ENCODE measurements at regions not wholly inside any gene's neighbourhood (a gene's known extent, or its start where the extent isn't known, plus 50 kb on each side); places are given as distances from the start of the nearest gene placed in this dataset.
A peak's percentile ranks its signal among the peaks of the same experiment; 100 is the strongest.
"Not testable (repeated sequence)": the region's sequence is repeated elsewhere in the genome, so short reads cannot be mapped to it uniquely, and the experiment has no call there.

DNA sequence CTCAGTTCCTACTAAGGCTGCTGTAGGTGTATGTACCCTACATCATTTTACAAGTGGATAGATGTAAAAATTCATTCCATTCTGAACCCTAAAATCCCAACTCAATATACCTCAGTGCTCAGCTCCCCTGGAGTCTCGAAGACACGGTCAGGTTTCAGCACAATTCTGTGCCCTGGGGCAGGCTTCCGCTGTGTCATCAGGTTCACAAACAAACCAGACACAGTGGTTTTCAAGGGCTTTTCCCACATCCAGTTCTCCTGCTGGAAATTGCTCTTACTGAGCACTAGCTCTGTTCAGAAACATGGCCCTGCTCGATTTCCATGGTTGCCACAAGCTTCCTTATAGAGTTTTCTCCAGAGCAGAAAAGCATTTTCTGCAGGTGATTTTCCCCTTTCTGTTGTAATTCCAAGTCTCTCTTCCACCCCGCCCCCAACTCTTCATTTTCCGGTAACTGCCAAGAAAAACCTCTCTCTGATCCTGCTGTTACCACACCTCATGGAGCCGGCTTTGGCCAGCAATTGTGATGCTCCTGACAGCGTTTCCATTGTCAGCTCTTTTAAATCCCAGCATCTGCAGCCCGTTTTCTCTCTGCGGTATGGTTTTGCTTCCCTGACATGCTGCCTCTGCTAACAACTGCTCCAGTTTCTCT, 483.0 kb upstream of the CCDC196 start:
- H3K4me1 Mint-ChIP-seq = peaks cover 19% of the 10 kb centered on the region
- H3K27me3 Mint-ChIP-seq (ENCODE audit: low read depth, poor library complexity) = no peaks in the 10 kb centered on the region
- TF ChIP-seq, protein P1, sequence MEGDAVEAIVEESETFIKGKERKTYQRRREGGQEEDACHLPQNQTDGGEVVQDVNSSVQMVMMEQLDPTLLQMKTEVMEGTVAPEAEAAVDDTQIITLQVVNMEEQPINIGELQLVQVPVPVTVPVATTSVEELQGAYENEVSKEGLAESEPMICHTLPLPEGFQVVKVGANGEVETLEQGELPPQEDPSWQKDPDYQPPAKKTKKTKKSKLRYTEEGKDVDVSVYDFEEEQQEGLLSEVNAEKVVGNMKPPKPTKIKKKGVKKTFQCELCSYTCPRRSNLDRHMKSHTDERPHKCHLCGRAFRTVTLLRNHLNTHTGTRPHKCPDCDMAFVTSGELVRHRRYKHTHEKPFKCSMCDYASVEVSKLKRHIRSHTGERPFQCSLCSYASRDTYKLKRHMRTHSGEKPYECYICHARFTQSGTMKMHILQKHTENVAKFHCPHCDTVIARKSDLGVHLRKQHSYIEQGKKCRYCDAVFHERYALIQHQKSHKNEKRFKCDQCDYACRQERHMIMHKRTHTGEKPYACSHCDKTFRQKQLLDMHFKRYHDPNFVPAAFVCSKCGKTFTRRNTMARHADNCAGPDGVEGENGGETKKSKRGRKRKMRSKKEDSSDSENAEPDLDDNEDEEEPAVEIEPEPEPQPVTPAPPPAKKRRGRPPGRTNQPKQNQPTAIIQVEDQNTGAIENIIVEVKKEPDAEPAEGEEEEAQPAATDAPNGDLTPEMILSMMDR (IDR thresholded peaks at IDR 0.05) = no peak
- no peak overlapping the region for H3K4me3 Mint-ChIP-seq
- DNase-seq = no peak
- peaks cover 59% of the 10 kb centered on the region for H3K9me3 Mint-ChIP-seq
- H3K36me3 Mint-ChIP-seq (ENCODE audit: low read depth) = peaks cover 29% of the 10 kb centered on the region
- H3K27ac Mint-ChIP-seq = no peak overlapping the region

DNA sequence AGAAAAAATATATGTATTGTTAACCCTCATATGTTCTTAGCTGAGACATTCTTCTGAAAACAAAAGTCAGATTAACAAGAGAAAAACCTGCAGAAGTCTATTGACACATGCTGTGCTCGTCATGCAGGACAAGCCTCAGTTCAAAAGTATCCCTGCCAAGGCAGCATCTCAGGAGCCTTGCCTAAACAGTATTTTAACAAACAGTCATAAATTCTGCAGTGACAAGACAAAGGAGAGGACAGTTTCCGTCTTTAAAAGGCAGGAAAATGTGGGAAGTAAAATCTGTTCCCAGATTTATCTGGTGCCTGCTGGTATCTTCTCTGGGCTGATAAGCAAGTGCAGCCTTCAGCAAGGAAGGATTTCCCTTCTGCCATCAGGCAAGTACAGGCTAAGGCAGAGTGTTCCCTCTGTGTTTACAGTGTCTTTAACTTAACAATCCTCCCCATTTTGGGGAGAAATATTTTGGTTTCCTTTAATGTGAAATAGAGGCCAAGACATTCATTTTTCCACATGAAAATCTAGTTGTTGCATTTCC, 480.2 kb upstream of the CCDC196 start:
- no peaks in the 10 kb centered on the region for H3K27me3 Mint-ChIP-seq (ENCODE audit: low read depth, poor library complexity)
- H3K36me3 Mint-ChIP-seq (ENCODE audit: low read depth) = peaks cover 9% of the 10 kb centered on the region
- no peak for DNase-seq
- peaks cover 40% of the 10 kb centered on the region for H3K4me1 Mint-ChIP-seq
- peaks cover 32% of the 10 kb centered on the region for H3K9me3 Mint-ChIP-seq
- H3K27ac Mint-ChIP-seq = peak overlapping the region; percentile 77
- H3K4me3 Mint-ChIP-seq = no peak overlapping the region
- TF ChIP-seq, protein P1 (IDR thresholded peaks at IDR 0.05) = no peak

DNA sequence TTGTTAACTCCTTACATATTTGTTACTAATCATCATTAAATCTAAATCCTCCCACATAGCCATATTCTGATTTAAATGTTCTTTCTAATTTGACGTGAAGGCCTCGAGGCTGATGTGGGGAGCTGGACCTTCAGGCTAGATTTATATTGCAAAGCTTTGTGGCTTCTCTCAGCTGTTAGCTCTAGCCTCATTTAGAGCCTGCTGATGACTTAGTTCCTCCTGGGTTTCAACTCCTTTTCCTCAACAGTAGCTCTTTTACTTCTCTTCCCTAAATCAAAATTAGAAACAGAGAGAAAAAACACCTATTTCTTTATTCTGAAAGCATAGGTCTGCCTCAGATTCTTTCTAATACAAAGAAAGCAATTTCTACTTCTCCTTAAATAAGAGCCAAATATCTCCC, 477.5 kb upstream of the CCDC196 start:
- H3K27me3 Mint-ChIP-seq (ENCODE audit: low read depth, poor library complexity) = peaks cover 4% of the 10 kb centered on the region

DNA sequence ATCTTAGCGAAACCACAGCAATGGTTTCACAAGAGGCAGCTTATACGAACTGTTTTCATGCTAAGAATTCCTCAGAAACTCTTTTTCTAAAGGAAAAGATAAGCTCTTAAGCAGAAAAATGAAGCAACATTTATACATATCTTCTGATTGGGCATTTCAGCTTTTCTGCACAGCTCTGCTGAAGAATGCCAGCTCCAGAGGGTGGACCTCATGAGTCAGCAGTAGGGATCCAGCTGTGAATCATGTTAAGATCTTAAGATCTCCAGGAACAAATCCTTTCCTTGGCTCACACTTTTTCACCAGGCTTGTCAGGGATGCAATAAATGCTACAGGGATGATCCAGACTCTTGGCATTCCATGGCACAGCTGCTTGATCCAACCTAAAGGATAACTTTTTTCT, 477.1 kb upstream of the CCDC196 start:
- Mint-ChIP-seq H3K36me3 (ENCODE audit: low read depth) (peaks cover 10% of the 10 kb centered on the region), H3K4me1 (peaks cover 30% of the 10 kb centered on the region), H3K27me3 (ENCODE audit: low read depth, poor library complexity) (peaks cover 4% of the 10 kb centered on the region), H3K4me3 (no peak overlapping the region), H3K27ac (no peak overlapping the region), H3K9me3 (peaks cover 35% of the 10 kb centered on the region)
- TF ChIP-seq, protein P1 (IDR thresholded peaks at IDR 0.05) = no peak
- no peak for DNase-seq

More for the DNA sequence above, 477.5 kb upstream of the CCDC196 start:
- Mint-ChIP-seq H3K27ac (no peak overlapping the region), H3K4me1 (peaks cover 31% of the 10 kb centered on the region), H3K4me3 (no peak overlapping the region), H3K36me3 (ENCODE audit: low read depth) (peaks cover 6% of the 10 kb centered on the region), H3K9me3 (peaks cover 33% of the 10 kb centered on the region)
- TF ChIP-seq, protein P1 (IDR thresholded peaks at IDR 0.05) = no peak
- DNase-seq = no peak

DNA sequence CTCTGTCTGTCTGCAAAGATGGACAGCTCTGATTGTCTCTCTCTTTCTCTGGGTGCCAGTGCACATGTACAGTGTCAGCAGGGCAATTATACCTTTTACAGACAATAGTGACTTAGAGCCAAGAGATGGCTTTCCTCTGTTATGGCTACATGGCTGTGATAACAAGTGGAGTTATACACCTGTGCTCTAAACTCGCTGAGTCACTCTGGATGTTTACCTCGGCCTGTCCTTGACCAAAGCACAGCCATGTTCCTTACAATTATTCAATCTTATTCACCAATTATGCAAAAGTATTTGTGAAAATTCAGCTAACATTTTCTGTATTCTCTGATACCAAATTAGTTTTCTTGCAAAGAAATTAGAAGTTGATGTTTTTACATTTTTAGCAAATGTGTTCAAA, 475.5 kb upstream of the CCDC196 start:
- Mint-ChIP-seq H3K4me3 (no peak overlapping the region), H3K27me3 (ENCODE audit: low read depth, poor library complexity) (peaks cover 4% of the 10 kb centered on the region), H3K4me1 (peaks cover 41% of the 10 kb centered on the region), H3K36me3 (ENCODE audit: low read depth) (peaks cover 10% of the 10 kb centered on the region), H3K27ac (peak overlapping the region; percentile 42), H3K9me3 (peaks cover 30% of the 10 kb centered on the region)
- TF ChIP-seq, protein P1 (IDR thresholded peaks at IDR 0.05) = no peak
- no peak for DNase-seq

DNA sequence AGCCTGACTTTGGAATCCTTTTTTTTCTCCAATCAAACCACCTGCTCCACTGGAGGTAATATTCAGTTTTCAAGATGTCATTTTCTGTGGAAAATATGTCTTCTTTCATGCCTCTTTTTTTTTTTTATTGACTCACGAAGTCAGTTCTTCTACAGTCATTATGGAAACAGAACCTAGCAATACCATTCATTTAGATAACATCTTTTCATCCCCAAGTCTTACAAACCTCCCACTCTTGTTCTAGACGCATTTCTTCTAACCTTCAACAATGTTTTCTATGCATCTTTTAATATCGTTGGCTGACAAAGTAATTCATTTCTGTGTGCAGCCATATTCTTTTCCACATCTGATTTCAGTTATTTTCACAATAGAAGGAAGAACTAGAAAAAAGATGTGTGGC, 474.3 kb upstream of the CCDC196 start:
- no peak overlapping the region for H3K4me3 Mint-ChIP-seq
- TF ChIP-seq, protein P1 (IDR thresholded peaks at IDR 0.05) = no peak
- peaks cover 4% of the 10 kb centered on the region for H3K27me3 Mint-ChIP-seq (ENCODE audit: low read depth, poor library complexity)
- peaks cover 32% of the 10 kb centered on the region for H3K9me3 Mint-ChIP-seq
- H3K27ac Mint-ChIP-seq = no peak overlapping the region
- DNase-seq = no peak
- peaks cover 47% of the 10 kb centered on the region for H3K4me1 Mint-ChIP-seq
- peaks cover 13% of the 10 kb centered on the region for H3K36me3 Mint-ChIP-seq (ENCODE audit: low read depth)

DNA sequence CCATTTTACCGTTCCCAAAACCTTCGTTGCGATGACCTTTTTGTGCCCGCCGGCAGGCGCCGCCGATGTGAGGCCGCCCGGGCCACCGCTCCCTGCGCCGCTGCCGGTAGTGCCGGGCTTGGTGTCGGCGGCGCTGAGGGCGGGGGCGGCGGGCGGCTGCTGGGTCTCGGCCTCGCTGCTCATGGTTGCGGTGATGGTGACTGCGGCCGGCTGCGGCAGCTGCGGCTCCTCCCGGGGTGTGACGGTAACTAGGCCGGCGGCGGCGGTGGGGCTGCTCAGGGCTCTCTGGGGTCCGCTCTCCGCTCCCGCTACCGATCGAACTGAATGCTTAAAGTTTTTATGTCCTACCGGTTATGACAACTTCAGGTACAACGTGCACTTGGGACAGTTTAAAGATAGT, 472.6 kb upstream of the CCDC196 start:
- DNase-seq; H3K4me3 Mint-ChIP-seq; H3K27ac Mint-ChIP-seq; H3K27me3 Mint-ChIP-seq (ENCODE audit: low read depth, poor library complexity): not testable (repeated sequence)
- Mint-ChIP-seq H3K36me3 (ENCODE audit: low read depth) (peaks cover 19% of the 10 kb centered on the region), H3K9me3 (peaks cover 36% of the 10 kb centered on the region), H3K4me1 (peaks cover 61% of the 10 kb centered on the region)
